ENCODE measurements at regions not wholly inside any gene's neighbourhood (a gene's known extent, or its start where the extent isn't known, plus 50 kb on each side); places are given as distances from the start of the nearest gene placed in this dataset.

DNA sequence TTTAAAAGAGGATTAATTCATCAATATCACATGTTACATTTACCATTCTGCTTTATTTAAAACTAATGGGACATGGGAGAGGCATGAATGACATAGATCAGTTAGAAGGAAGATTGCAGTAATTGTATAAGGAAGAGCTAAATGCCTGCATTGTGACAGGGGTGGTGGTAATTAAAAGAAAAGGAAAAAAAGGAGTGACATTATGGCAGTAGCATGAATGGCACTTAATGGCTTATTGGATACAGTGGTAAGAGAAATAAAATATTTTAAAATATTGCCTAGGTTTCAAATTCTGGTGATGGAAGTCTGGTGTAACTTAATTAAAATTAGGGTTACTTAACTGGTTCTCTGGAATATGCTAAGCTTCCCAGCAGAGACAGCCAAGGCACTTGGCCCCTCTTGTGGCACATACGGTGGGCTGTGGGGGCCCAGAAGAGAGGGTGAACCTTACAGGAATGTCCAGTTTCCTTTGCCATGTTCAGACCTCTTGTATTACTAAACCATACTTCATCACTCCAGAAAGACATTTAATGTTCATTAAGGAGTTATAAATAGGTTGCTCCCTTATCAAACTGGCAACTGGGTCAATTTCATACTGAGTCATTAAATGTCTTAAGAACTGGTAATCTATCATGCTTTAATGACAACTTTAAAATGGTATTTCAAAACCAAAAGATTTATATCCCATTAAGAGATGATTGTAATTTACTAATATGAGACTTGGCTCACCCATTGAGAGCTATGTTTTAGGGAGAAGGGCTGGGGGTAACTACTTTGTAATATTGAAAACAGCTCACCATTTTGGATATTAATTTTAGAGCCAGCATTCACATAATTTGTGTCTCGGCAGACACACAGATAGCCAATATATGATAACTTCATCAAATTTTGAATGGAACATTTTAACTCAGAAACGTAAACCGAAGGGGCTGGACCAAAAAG is 798.9 kb upstream of the PIK3C3 start:
- Histone ChIP-seq H3K4me2 (ENCODE audit: low read depth, low read length, poor library complexity, severe bottlenecking) (no peak overlapping the region), H3K9me2 (replicated peaks; ENCODE audit: insufficient read depth, low read length) (0 out of 2 replicates have a peak, but pooled peaks cover 6% of the 10 kb centered on the region), H3K27ac (ENCODE audit: low read depth, low read length) (no peak overlapping the region), H3K79me2 (ENCODE audit: insufficient read depth, low read length) (no peaks in the 10 kb centered on the region), H3K36me3 (ENCODE audit: low read length) (no peaks in the 10 kb centered on the region), H3K9ac (ENCODE audit: low read length) (no peak overlapping the region), H2AFZ (ENCODE audit: low read depth, low read length, severe bottlenecking) (no peak overlapping the region), H3F3A (ENCODE audit: insufficient read depth) (no peaks in the 10 kb centered on the region), H3K9me3 (ENCODE audit: insufficient read depth, low read length) (peaks cover 5% of the 10 kb centered on the region; the same call in 1 of the 2 replicates), H3K27me3 (ENCODE audit: low read length) (no peaks in the 10 kb centered on the region), H4K20me1 (ENCODE audit: low read depth, low read length) (peaks cover 3% of the 10 kb centered on the region; the same call in 1 of the 2 replicates), H3K4me3 (ENCODE audit: insufficient read depth, low read length, poor library complexity, severe bottlenecking) (no peak overlapping the region)
- TF ChIP-seq EZH2phosphoT487 (conservative IDR thresholded peaks at IDR 0.05; ENCODE audit: low read length) = no peak
- TF ChIP-seq, protein P1, sequence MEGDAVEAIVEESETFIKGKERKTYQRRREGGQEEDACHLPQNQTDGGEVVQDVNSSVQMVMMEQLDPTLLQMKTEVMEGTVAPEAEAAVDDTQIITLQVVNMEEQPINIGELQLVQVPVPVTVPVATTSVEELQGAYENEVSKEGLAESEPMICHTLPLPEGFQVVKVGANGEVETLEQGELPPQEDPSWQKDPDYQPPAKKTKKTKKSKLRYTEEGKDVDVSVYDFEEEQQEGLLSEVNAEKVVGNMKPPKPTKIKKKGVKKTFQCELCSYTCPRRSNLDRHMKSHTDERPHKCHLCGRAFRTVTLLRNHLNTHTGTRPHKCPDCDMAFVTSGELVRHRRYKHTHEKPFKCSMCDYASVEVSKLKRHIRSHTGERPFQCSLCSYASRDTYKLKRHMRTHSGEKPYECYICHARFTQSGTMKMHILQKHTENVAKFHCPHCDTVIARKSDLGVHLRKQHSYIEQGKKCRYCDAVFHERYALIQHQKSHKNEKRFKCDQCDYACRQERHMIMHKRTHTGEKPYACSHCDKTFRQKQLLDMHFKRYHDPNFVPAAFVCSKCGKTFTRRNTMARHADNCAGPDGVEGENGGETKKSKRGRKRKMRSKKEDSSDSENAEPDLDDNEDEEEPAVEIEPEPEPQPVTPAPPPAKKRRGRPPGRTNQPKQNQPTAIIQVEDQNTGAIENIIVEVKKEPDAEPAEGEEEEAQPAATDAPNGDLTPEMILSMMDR (IDR thresholded peaks at IDR 0.05; ENCODE audit: insufficient read depth, low read length, poor library complexity, severe bottlenecking) = no peak

DNA sequence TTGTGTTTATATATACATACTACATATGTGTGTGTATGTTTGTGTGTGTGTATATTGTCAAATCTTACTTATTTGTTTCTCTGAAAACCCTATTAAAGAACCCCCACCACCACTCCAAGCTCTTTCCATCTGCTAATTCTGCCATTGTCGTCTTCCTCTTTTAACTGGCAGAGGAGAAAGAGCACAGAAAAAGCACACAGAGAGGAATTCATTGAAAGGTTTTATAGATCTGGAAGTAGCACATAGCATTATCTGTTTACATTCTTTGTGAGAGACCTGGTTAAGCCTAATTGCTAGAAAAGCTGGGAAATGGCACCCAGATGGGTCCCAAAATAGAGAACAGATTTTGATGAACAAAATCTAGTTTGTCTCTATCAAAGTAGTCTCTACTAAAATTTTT is 800.0 kb upstream of the PIK3C3 start:
- no peaks in the 10 kb centered on the region for H3K27me3 ChIP-seq (ENCODE audit: low read length)
- H3K4me3 ChIP-seq (ENCODE audit: insufficient read depth, low read length, poor library complexity, severe bottlenecking) = no peak overlapping the region
- H3K9me3 ChIP-seq (ENCODE audit: insufficient read depth, low read length) = peaks cover 5% of the 10 kb centered on the region; the same call in 1 of the 2 replicates
- H3K9me2 ChIP-seq (replicated peaks; ENCODE audit: insufficient read depth, low read length) = 0 out of 2 replicates have a peak, but pooled peaks cover 6% of the 10 kb centered on the region
- H4K20me1 ChIP-seq (ENCODE audit: low read depth, low read length) = peaks cover 3% of the 10 kb centered on the region; the same call in 1 of the 2 replicates
- H3K27ac ChIP-seq (ENCODE audit: low read depth, low read length) = no peak overlapping the region
- TF ChIP-seq, protein P1 (IDR thresholded peaks at IDR 0.05; ENCODE audit: insufficient read depth, low read length, poor library complexity, severe bottlenecking) = no peak
- no peak for TF ChIP-seq EZH2phosphoT487 (conservative IDR thresholded peaks at IDR 0.05; ENCODE audit: low read length)
- no peak overlapping the region for H2AFZ ChIP-seq (ENCODE audit: low read depth, low read length, severe bottlenecking)
- no peak overlapping the region for H3K4me2 ChIP-seq (ENCODE audit: low read depth, low read length, poor library complexity, severe bottlenecking)
- H3F3A ChIP-seq (ENCODE audit: insufficient read depth) = no peaks in the 10 kb centered on the region
- H3K36me3 ChIP-seq (ENCODE audit: low read length) = no peaks in the 10 kb centered on the region
- no peaks in the 10 kb centered on the region for H3K79me2 ChIP-seq (ENCODE audit: insufficient read depth, low read length)
- no peak overlapping the region for H3K9ac ChIP-seq (ENCODE audit: low read length)

DNA sequence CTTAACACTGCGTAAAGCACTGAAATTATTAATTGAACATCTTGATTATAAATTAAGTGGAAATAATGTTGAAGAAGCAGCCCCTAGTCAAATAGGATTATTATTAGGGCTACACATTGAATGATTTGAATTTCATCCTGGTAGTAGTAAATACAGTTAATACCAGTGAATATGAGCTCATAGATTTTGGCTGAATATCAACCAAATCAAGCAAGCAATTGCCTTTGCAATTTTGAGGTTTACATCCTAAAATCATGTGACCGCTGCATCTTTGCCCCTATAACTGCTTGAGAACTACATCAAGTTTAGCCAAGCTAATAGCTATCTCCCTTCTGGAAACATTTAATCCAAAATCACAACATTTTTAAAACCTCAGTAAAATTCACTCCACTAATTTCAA is 801.2 kb upstream of the PIK3C3 start:
- Histone ChIP-seq H4K20me1 (ENCODE audit: low read depth, low read length) (peaks cover 3% of the 10 kb centered on the region; the same call in 1 of the 2 replicates), H3K9ac (ENCODE audit: low read length) (no peak overlapping the region), H3K4me2 (ENCODE audit: low read depth, low read length, poor library complexity, severe bottlenecking) (no peak overlapping the region), H3F3A (ENCODE audit: insufficient read depth) (no peaks in the 10 kb centered on the region), H3K79me2 (ENCODE audit: insufficient read depth, low read length) (no peaks in the 10 kb centered on the region), H3K9me2 (replicated peaks; ENCODE audit: insufficient read depth, low read length) (0 out of 2 replicates have a peak, but pooled peaks cover 1% of the 10 kb centered on the region), H2AFZ (ENCODE audit: low read depth, low read length, severe bottlenecking) (no peak overlapping the region), H3K36me3 (ENCODE audit: low read length) (no peaks in the 10 kb centered on the region), H3K9me3 (ENCODE audit: insufficient read depth, low read length) (peaks cover 1% of the 10 kb centered on the region; the same call in 1 of the 2 replicates), H3K4me3 (ENCODE audit: insufficient read depth, low read length, poor library complexity, severe bottlenecking) (no peak overlapping the region), H3K27me3 (ENCODE audit: low read length) (no peaks in the 10 kb centered on the region), H3K27ac (ENCODE audit: low read depth, low read length) (no peak overlapping the region)
- TF ChIP-seq, protein P1 (IDR thresholded peaks at IDR 0.05; ENCODE audit: insufficient read depth, low read length, poor library complexity, severe bottlenecking) = no peak
- TF ChIP-seq EZH2phosphoT487 (conservative IDR thresholded peaks at IDR 0.05; ENCODE audit: low read length) = no peak

Data from SU-DHL-6 (cell line).